ENCODE measurements at regions not wholly inside any gene's neighbourhood (a gene's known extent, or its start where the extent isn't known, plus 50 kb on each side); places are given as distances from the start of the nearest gene placed in this dataset.
"Not testable (repeated sequence)": the region's sequence is repeated elsewhere in the genome, so short reads cannot be mapped to it uniquely, and the experiment has no call there.

DNA sequence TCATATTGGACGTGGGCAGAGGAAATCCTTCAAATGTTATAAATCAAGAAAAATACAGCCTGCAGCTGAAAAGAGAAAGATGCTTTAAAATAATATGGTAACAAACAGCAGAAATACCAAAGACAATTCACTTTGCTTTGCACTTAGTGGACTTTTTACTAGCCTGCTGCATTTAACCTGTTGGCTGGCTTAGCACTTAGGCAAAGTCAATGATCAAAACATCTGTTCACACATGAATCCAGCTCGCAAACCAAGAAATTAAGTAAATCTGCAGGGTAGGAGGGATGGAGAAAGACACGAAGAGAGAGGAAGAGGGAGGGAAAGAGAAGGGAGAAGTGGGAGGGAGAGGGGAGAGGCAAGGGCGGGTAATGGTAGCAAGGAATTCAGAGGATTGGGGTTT lies 103.6 kb upstream of the RAB4A start:
- TF ChIP-seq POLR2AphosphoS5 (IDR thresholded peaks at IDR 0.05) = no peak
- TF ChIP-seq POLR2A (IDR thresholded peaks at IDR 0.05) = no peak
- TF ChIP-seq, protein P1, sequence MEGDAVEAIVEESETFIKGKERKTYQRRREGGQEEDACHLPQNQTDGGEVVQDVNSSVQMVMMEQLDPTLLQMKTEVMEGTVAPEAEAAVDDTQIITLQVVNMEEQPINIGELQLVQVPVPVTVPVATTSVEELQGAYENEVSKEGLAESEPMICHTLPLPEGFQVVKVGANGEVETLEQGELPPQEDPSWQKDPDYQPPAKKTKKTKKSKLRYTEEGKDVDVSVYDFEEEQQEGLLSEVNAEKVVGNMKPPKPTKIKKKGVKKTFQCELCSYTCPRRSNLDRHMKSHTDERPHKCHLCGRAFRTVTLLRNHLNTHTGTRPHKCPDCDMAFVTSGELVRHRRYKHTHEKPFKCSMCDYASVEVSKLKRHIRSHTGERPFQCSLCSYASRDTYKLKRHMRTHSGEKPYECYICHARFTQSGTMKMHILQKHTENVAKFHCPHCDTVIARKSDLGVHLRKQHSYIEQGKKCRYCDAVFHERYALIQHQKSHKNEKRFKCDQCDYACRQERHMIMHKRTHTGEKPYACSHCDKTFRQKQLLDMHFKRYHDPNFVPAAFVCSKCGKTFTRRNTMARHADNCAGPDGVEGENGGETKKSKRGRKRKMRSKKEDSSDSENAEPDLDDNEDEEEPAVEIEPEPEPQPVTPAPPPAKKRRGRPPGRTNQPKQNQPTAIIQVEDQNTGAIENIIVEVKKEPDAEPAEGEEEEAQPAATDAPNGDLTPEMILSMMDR (IDR thresholded peaks at IDR 0.05) = no peak
- Histone ChIP-seq H3K27ac (no peak overlapping the region), H3K9me3 (no peaks in the 10 kb centered on the region), H3K36me3 (no peaks in the 10 kb centered on the region), H3K4me1 (replicated peaks) (no peaks in the 10 kb centered on the region), H3K4me3 (no peak overlapping the region), H3K27me3 (replicated peaks; ENCODE audit: insufficient read depth) (no peaks in the 10 kb centered on the region)
- 84% methylated on average over 4 of the region's 4 CpGs for WGBS
- DNase-seq (ENCODE audit: low spot score) = no peak
- intact Hi-C loops (cut with DNase I) = no loop called here

DNA sequence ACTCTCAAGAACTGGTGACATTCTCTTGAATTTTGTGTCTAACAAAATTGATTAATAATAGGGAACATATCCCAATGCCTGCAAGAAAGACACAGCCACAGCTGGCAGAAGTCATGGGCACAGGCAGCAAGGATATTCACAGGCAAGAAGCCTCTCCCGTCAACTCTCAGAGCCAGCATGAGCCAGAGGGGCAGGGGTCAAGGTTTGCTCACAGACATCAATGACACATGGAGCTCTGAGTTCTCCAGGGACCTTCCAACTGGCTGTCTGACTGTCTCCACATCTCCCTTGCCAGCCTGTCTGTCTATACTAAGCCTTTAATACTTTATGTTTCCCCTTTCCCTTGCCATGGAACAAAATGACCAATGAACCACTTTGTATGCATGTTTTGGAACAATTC lies 101.5 kb upstream of the RAB4A start:
- WGBS = 80% methylated on average over 1 of the region's 1 CpG

DNA sequence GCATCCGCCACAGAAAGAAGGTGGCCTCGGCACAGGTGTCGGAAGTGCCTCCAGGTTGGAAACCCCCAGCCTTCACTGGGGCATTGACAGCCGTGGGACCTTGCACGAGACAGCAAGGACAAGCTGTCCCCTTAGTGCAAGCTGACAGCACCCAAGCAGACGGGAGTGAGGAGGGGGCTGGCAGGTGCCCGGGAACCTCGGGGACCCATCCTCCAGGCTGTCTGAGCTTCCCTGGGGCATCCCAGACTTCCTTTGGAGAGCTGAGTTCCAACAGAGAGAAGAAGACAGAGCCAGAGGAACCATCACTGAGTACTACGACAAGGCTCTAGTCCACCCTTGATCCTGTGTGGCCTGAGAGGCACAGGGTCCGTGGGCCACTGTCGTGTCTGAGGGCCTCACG lies 100.6 kb upstream of the RAB4A start:
- H3K9me3 ChIP-seq = no peaks in the 10 kb centered on the region
- intact Hi-C loops (cut with DNase I) = no loop called here
- H3K36me3 ChIP-seq = no peaks in the 10 kb centered on the region
- H3K27me3 ChIP-seq (replicated peaks; ENCODE audit: insufficient read depth) = no peaks in the 10 kb centered on the region
- no peak for TF ChIP-seq POLR2AphosphoS5 (IDR thresholded peaks at IDR 0.05)
- no peak for TF ChIP-seq POLR2A (IDR thresholded peaks at IDR 0.05)
- TF ChIP-seq, protein P1 (IDR thresholded peaks at IDR 0.05) = no peak
- DNase-seq (ENCODE audit: low spot score) = no peak
- 88% methylated on average over 11 of the region's 12 CpGs for WGBS
- H3K4me3 ChIP-seq = no peak overlapping the region
- no peaks in the 10 kb centered on the region for H3K4me1 ChIP-seq (replicated peaks)
- H3K27ac ChIP-seq = no peak overlapping the region

More for the DNA sequence above, 101.5 kb upstream of the RAB4A start:
- TF ChIP-seq, protein P1 (IDR thresholded peaks at IDR 0.05) = no peak
- TF ChIP-seq POLR2AphosphoS5 (IDR thresholded peaks at IDR 0.05) = no peak
- TF ChIP-seq POLR2A (IDR thresholded peaks at IDR 0.05) = no peak
- Histone ChIP-seq H3K9me3 (no peaks in the 10 kb centered on the region), H3K27ac (no peak overlapping the region), H3K36me3 (no peaks in the 10 kb centered on the region), H3K4me3 (no peak overlapping the region), H3K4me1 (replicated peaks) (no peaks in the 10 kb centered on the region), H3K27me3 (replicated peaks; ENCODE audit: insufficient read depth) (no peaks in the 10 kb centered on the region)
- no peak for DNase-seq (ENCODE audit: low spot score)
- intact Hi-C loops (cut with DNase I) = no loop called here

DNA sequence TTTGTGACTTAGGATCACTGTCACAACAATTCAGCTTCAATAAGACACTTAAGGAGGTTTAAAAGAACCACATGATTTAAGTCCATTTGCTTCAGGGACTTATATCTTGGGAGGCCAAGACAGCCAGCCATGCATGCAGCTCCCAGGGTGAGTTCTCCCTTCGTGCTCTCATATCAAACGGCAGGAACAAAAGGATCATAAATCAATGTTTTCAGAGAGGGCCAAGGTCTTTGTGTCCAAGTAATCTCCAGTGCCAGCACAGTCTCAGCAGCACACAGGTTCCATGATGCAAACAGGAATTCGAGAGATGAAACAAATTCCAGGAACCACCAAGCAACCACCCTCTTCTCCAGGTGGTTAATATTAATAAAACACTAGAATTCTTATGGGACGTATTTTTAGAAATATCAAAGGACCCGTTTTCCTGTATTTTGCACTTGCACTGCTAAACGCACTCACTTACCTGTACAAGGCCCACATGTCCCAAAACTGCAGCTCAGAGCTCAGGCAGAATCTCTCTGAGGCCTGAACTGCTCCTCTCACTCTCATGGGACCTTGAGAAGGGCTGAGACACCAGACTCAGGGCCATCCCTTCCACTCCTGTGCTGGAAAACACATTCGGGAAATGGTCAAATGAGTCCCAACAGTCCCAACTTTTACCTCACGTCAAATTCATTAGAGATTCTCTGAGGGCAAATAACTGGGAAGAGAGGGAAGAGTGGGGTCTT lies 100.0 kb upstream of the RAB4A start:
- no peaks in the 10 kb centered on the region for H3K4me1 ChIP-seq (replicated peaks)
- H3K36me3 ChIP-seq = no peaks in the 10 kb centered on the region
- no peaks in the 10 kb centered on the region for H3K9me3 ChIP-seq
- no peak overlapping the region for H3K4me3 ChIP-seq
- no peak for DNase-seq (ENCODE audit: low spot score)
- intact Hi-C loops (cut with DNase I) = no loop called here
- H3K27me3 ChIP-seq (replicated peaks; ENCODE audit: insufficient read depth) = no peaks in the 10 kb centered on the region
- no peak for TF ChIP-seq POLR2A (IDR thresholded peaks at IDR 0.05)
- TF ChIP-seq, protein P1 (IDR thresholded peaks at IDR 0.05) = no peak
- TF ChIP-seq POLR2AphosphoS5 (IDR thresholded peaks at IDR 0.05) = no peak
- peak overlapping the region in 1 of 2 donors; percentile 11 for H3K27ac ChIP-seq
- WGBS = 62% methylated on average over 8 of the region's 8 CpGs

DNA sequence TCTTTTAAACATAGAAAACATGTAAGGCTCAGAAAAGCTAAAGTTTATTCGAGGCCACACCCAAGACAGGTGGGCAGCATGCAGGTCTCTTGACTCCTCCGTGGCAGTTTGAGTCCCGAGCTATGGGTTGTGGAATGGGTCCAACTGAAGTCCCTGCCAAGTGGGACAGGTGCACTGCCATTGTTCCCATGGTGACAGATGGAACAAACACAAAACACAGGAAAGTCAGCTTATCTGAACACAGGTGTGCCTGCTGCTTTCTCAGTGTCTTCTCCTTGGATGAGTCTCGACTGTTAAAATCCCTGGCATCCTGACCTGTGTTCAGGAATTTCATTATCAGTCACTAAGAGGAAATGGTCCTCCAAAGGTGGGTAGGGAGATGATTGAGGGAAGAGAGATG lies 99.0 kb upstream of the RAB4A start:
- DNase-seq (ENCODE audit: low spot score) = peak; percentile 57
- H3K27ac ChIP-seq = no peak overlapping the region

DNA sequence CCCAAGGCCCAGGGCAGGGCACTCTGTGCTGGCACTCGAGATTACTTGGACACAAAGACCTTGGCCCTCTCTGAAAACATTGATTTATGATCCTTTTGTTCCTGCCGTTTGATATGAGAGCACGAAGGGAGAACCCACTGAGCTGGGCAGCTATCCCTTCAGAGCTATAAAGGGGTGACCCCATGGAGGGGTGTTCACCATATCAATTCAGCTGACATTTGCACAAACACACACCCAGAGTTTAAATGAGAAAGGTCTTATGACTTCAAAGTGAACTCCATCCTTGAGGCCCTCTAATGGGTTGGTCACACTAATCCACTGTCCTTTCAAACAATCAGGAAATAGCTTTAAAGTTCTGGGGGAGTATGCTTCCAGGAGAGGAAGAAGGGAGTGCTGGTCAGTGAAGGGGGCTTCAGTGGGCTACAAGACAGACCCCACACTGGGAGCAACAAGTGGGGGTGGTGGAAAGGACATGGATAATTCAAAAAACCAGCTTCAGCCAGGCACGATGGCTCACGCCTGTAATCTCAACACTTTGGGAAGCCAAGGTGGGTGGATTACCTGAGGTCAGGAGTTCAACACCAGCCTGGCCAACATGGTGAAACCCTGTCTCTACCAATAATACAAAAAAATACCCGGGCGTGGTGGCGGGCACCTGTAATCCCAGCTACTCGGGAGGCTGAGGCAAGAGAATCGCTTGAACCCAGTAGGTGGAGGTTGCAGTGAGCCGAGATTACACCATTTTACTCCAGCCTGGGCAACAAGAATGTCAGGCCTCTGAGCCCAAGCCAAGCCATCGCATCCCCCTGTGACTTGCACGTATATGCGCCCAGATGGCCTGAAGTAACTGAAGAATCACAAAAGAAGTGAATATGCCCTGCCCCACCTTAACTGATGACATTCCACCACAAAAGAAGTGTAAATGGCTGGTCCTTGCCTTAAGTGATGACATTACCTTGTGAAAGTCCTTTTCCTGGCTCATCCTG lies 97.1 kb upstream of the RAB4A start:
- intact Hi-C loops (cut with DNase I); DNase-seq (ENCODE audit: low spot score); H3K9me3 ChIP-seq; H3K4me1 ChIP-seq (replicated peaks); H3K27ac ChIP-seq; H3K36me3 ChIP-seq; H3K4me3 ChIP-seq; H3K27me3 ChIP-seq (replicated peaks; ENCODE audit: insufficient read depth): not testable (repeated sequence)
- WGBS = 80% methylated on average over 14 of the region's 14 CpGs

More for the DNA sequence above, 99.0 kb upstream of the RAB4A start:
- WGBS = 38% methylated on average over 4 of the region's 4 CpGs
- no peak overlapping the region for H3K4me3 ChIP-seq
- intact Hi-C loops (cut with DNase I) = no loop called here
- TF ChIP-seq POLR2AphosphoS5 (IDR thresholded peaks at IDR 0.05) (peak; percentile 36), POLR2A (IDR thresholded peaks at IDR 0.05) (no peak)
- TF ChIP-seq, protein P1 (IDR thresholded peaks at IDR 0.05) = no peak
- no peaks in the 10 kb centered on the region for H3K36me3 ChIP-seq
- no peaks in the 10 kb centered on the region for H3K4me1 ChIP-seq (replicated peaks)
- H3K9me3 ChIP-seq = no peaks in the 10 kb centered on the region
- H3K27me3 ChIP-seq (replicated peaks; ENCODE audit: insufficient read depth) = no peaks in the 10 kb centered on the region

DNA sequence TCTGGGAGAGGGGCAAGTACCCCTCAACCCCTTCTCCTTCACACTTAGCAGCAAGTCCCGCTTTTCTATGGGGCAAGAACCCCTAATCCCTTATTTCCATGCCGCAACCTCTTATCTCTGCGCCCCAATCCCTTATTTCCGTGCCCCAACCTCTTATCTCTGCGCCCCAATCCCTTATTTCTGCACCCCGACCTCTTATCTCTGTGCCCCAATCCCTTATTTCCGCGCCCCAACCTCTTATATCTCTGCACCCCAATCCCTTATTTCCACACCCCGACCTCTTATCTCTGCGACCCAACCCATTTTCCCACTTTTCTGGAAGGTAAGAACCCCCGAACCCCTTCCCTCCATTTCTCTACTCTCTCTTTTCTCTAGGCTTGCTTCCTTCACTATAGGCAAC lies 95.6 kb upstream of the RAB4A start:
- H3K9me3 ChIP-seq; H3K27me3 ChIP-seq (replicated peaks; ENCODE audit: insufficient read depth); H3K36me3 ChIP-seq; H3K4me3 ChIP-seq; H3K4me1 ChIP-seq (replicated peaks); DNase-seq (ENCODE audit: low spot score); intact Hi-C loops (cut with DNase I); H3K27ac ChIP-seq: not testable (repeated sequence)
- 95% methylated on average over 11 of the region's 11 CpGs for WGBS

Data from prostate gland (tissue), 2 donors.